ENCODE measurements at regions not wholly inside any gene's neighbourhood (a gene's known extent, or its start where the extent isn't known, plus 50 kb on each side); places are given as distances from the start of the nearest gene placed in this dataset.
"Not testable (repeated sequence)": the region's sequence is repeated elsewhere in the genome, so short reads cannot be mapped to it uniquely, and the experiment has no call there.

- DNase-seq (ENCODE audit: low read depth), result no peak
Observed at GRCh38 chr16:26505496-26505895, 561.2 kb upstream of the C16orf82 start.

- DNase-seq (ENCODE audit: low read depth), result not testable (repeated sequence)
Observed at GRCh38 chr16:26508946-26509345, 557.8 kb upstream of the C16orf82 start.

- DNase-seq (ENCODE audit: low read depth), result no peak
Observed at GRCh38 chr16:26510924-26511323, 555.8 kb upstream of the C16orf82 start.

- DNase-seq (ENCODE audit: low read depth), result no peak
Observed at GRCh38 chr16:26511463-26511862, 555.3 kb upstream of the C16orf82 start.

GRCh38 chr16:26521626-26522025 is 545.1 kb upstream of the C16orf82 start:
- no peak for DNase-seq (ENCODE audit: low read depth)

- DNase-seq (ENCODE audit: low read depth), result no peak
Observed at GRCh38 chr16:26524281-26524680, 542.4 kb upstream of the C16orf82 start.

GRCh38 chr16:26524846-26525245 is 541.9 kb upstream of the C16orf82 start:
- no peak for DNase-seq (ENCODE audit: low read depth)

- no peak for DNase-seq (ENCODE audit: low read depth)
Observed at GRCh38 chr16:26525856-26526255, 540.9 kb upstream of the C16orf82 start.

- DNase-seq (ENCODE audit: low read depth), result no peak
Observed at GRCh38 chr16:26526633-26527032, 540.1 kb upstream of the C16orf82 start.

- DNase-seq (ENCODE audit: low read depth), result no peak
Observed at GRCh38 chr16:26530584-26531289, 536.0 kb upstream of the C16orf82 start.

- DNase-seq (ENCODE audit: low read depth), result no peak
Observed at GRCh38 chr16:26531290-26531730, 535.4 kb upstream of the C16orf82 start.

- DNase-seq (ENCODE audit: low read depth), result no peak
Observed at GRCh38 chr16:26532456-26532855, 534.3 kb upstream of the C16orf82 start.

GRCh38 chr16:26542198-26542597 is 524.5 kb upstream of the C16orf82 start:
- DNase-seq (ENCODE audit: low read depth), result no peak

- DNase-seq (ENCODE audit: low read depth), result no peak
Observed at GRCh38 chr16:26546573-26546972, 520.2 kb upstream of the C16orf82 start.

- no peak for DNase-seq (ENCODE audit: low read depth)
Observed at GRCh38 chr16:26547681-26548080, 519.0 kb upstream of the C16orf82 start.

- DNase-seq (ENCODE audit: low read depth), result no peak
Observed at GRCh38 chr16:26550111-26550610, 516.6 kb upstream of the C16orf82 start.

GRCh38 chr16:26554030-26554429 is 512.7 kb upstream of the C16orf82 start:
- DNase-seq (ENCODE audit: low read depth), result no peak

- no peak for DNase-seq (ENCODE audit: low read depth)
Observed at GRCh38 chr16:26561303-26561702, 505.4 kb upstream of the C16orf82 start.

- no peak for DNase-seq (ENCODE audit: low read depth)
Observed at GRCh38 chr16:26563018-26563417, 503.7 kb upstream of the C16orf82 start.

- no peak for DNase-seq (ENCODE audit: low read depth)
Observed at GRCh38 chr16:26567356-26567755, 499.4 kb upstream of the C16orf82 start.

GRCh38 chr16:26569793-26570192 is 496.9 kb upstream of the C16orf82 start:
- DNase-seq (ENCODE audit: low read depth), result no peak

- no peak for DNase-seq (ENCODE audit: low read depth)
Observed at GRCh38 chr16:26578748-26579147, 488.0 kb upstream of the C16orf82 start.

- DNase-seq (ENCODE audit: low read depth), result no peak
Observed at GRCh38 chr16:26583803-26584202, 482.9 kb upstream of the C16orf82 start.

- DNase-seq (ENCODE audit: low read depth), result no peak
Observed at GRCh38 chr16:26593700-26594099, 473.0 kb upstream of the C16orf82 start.

All from fibroblast of the conjunctiva (primary cell).